GM19455 (cell line): ENCODE measurements at regions not wholly inside any gene's neighbourhood (a gene's known extent, or its start where the extent isn't known, plus 50 kb on each side); places are given as distances from the start of the nearest gene placed in this dataset.
A peak's percentile ranks its signal among the peaks of the same experiment; 100 is the strongest.

Source experiments
- ATAC-seq: cut with Tn5 transposase; IDR thresholded peaks from one replicate; pipeline ENCODE4 v1.9.1; 2021; ENCODE audit not compliant: unreplicated experiment

GRCh38 chrX:39853417-39854030 is 244.2 kb downstream of the BCOR start:
- no peak for ATAC-seq

DNA sequence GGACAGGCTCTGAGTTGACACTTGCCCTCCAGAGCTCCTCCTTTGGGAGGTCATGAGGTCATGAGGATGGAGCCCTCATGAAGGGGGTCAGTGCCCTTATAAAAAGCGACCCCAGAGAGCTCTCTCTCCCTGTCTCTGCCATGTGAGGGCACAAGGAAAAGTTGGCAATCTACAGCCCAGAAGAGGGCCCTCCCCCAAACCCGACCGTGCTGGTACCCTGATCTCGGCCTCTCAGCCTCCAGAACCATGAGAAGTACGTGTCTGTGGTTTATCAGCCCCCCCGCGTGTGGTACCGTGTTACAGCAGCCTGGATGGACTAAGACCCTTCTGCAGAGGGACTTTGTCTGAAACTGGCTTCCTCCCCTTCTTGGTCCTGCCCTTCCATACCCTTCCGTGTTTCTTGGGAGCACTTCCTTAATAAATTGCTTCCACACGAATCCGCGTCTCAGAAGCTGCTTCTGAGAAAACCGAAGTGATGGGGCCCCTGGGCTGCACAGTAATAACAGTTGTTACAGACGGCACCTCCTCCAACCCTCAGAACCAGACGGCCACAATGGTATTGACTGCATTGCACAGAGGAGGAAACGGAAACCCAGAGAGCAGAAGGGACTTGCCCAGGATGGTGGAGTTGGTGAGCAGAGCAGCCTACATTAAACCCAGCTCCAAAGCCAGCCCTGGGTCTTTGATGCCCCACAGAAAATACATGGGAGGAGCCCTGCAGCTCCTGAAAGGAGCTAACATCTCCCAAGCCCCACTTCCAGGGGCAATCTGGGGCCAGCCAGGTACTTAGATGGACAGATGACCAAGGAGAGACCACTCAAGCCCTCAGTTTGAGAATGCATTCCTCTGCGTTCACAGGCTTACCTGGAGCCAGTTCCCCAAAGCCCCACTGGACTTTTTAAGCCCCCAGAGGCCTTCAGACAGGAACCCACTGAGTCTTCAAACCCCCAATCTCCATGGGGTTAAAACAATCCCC is 242.7 kb downstream of the BCOR start:
- ATAC-seq, result peak; percentile 71

- peak; percentile 41 for ATAC-seq
These were observed 242.0 kb downstream of the BCOR start for GRCh38 chrX:39855748-39856129.

DNA sequence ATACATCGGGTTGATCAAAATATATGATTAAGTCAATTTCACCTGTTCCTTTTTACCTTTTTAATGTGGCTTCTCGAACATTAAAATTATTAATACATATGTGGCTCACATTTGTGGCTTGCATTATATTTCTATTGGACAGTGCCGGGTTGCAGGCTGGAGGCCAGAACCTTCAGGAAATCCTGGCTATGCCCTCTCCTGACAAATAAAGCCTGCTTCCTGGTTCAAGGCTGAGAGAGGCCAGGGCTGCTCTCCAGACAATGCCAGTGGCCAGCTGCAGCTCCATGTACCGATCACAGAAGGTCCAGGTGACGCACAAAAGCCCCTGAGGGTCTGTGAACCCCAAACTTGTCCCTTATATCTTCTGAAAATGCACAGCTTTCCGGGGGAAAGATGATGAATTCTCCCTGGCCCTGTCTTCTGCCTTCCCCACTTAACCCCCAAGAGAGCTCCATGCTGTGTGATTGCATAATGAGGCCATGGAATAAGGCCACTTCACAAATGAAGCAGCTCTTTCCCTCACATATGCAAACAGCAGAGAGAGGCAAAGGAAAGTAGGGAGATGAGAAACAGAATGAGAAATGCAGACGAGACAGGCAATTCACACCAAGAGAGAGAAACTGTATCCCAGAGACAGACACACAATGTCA is 241.2 kb downstream of the BCOR start:
- ATAC-seq, result no peak

- ATAC-seq, result no peak
These were observed 240.0 kb downstream of the BCOR start for GRCh38 chrX:39857780-39858179.

- peak; percentile 58 for ATAC-seq
These were observed 237.5 kb downstream of the BCOR start for GRCh38 chrX:39859991-39860861.

DNA sequence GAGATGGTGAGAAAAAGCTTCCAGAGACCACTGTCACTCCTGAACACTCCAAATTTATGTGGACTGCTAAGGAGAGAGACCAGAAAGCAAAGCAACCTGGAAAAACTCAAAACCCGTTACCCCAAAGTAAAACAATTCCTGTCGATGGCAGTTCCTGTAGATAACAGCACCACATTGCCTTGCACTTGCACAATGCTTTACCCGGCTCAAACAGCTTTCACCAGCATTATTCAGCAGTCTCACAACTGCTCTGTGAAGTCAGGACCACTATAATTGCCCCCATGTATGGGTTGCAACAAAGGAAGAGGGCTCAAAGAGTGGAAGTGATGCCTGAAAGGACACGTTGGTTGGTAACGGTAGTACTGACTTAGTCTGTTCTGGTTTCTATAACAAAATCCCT is 234.8 kb downstream of the BCOR start:
- ATAC-seq, result no peak

GRCh38 chrX:39866229-39866628 is 231.5 kb downstream of the BCOR start:
- no peak for ATAC-seq

DNA sequence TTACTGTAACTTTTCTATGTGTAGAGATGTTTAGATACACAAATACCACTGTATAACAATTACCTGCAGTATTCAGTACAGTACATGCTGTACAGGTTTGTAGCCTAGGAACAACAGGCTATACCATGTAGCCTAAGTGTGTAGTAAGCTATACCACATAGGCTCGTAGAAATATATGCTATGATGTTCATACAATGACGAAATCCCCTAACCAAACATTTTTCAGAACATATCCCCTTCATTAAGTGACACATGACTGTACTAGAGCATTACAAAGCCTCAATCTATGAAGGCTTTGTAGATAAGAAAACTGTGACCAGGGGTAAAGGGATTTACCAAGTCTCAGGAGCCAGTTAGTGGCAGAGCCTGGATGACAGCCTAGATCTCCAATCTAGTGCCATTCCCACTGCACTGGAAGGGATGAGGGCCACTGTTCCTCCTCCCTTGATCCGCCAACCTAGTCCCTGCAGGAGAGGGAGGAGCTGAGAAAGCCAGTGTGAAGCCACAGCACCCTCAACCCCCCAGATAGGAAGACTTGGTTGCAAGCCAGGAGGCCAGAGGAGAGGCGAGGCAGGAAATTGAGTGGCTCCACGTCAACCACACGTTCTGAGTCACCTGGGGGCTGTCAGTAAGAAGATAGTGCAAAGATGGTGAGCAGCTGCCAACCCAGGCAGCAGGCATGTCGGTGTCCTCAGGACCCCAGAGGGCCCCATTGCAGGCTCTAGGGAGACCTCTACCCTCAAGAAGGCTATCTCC is 227.7 kb downstream of the BCOR start:
- ATAC-seq, result no peak

- no peak for ATAC-seq
These were observed 226.1 kb downstream of the BCOR start for GRCh38 chrX:39871648-39872047.

DNA sequence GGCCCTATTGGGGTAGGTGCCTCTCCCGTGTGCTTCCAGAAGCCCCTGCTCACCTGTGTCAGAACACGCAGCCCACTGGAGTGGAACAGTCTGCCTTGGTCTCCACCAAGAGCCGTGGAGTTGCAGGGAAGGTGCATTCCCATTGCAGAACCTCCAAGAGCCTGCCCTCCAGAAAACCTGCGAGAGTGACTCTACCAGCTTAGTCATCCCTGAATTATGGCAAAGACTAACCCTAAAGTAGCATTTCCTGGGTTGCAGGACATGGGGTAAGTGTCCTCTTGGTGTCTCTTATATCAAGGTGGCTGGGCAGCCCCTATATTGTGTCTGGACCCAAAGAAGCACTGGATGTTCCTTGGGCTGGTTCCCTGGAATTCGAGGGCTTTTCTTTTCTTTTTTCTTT is 224.6 kb downstream of the BCOR start:
- ATAC-seq, result no peak

- peak; percentile 92 for ATAC-seq
These were observed 223.4 kb downstream of the BCOR start for GRCh38 chrX:39874202-39874816.

GRCh38 chrX:39875834-39876628 is 221.7 kb downstream of the BCOR start:
- no peak for ATAC-seq

DNA sequence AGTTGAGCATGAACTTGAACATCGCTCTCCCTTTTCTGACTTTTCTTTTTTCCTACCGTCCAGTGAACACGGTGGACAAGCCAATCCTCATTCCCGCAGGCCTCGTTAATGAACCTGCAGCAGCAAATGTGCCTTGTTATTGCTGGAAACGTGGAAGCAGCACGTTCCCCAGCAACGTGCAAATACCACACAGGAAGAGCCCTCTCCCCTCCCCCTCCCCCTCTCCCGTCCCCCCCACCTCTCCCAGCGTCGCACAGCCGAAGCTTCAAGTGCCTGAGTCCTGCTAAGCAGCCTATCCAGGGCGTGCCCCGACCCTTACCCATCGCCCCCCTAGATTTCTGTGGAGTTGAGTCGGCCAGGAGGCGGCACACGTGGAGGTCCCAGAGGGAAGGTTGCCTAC is 219.9 kb downstream of the BCOR start:
- no peak for ATAC-seq

DNA sequence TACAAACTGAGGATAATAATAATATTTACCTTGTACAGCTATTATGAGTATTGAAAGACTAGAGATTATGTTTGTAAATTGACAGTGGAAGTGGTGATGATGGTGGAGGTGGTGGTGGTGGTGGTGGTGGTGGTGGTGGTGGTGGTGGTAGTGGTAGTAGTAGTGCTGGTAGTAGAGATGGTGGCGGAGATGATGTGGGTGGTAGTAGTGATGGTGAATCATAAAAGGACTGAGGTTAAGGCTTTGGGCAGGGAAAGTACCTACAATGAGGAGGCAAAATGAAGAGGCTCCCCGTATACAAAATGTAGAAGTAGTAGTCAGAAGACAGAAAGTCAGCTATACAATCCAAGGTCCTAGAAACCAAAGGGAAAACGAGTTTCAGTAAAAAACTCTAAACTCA is 214.1 kb downstream of the BCOR start:
- no peak for ATAC-seq

- no peak for ATAC-seq
These were observed 211.5 kb downstream of the BCOR start for GRCh38 chrX:39886282-39886681.

DNA sequence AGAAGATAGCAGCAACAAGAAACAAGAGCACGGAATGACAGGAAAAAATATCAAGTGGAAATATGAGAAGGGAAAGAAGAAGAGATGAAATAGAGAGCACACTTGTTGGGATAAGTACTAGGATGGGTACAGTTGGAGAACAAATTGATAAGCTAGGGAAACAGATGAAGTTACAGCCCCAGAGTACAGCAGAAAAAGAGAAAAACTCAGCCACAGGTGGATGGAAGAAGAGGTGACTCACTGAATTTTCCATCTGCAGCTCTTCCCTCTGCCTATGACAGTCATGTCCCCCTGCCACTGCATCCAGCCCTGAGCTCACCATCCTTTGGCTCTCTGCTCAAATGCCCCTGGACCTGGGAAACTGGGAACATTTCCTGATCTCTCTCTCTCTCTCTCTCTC is 209.0 kb downstream of the BCOR start:
- ATAC-seq, result no peak

GRCh38 chrX:39889704-39890103 is 208.1 kb downstream of the BCOR start:
- no peak for ATAC-seq

DNA sequence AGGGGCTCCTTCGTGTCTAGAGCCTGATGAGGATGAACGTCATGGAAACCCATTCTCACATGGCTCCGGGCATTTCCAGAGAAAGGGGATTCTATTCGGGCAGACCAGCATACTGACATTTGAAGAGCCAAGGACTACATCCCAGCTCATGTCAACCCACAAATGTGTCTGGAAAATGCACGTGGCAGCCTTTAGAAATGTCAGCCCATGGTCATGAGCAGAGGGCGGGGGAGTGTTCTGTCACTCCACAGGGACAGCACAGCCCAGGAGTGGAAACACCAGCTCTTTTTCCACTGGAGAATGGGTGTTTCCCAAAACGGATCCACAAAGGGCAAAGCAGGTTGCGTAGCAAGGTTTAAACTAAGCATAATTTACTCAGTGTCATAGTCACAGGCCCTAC is 207.0 kb downstream of the BCOR start:
- no peak for ATAC-seq
